ENCODE measurements at regions not wholly inside any gene's neighbourhood (a gene's known extent, or its start where the extent isn't known, plus 50 kb on each side); places are given as distances from the start of the nearest gene placed in this dataset.
"Not testable (repeated sequence)": the region's sequence is repeated elsewhere in the genome, so short reads cannot be mapped to it uniquely, and the experiment has no call there.

GRCh38 chr22:23454345-23454744 lies 125.7 kb downstream of the IGLL1 start:
- H3K4me1 Mint-ChIP-seq, result peaks cover 11% of the 10 kb centered on the region
- intact Hi-C loops (cut with micrococcal nuclease); H3K79me2 ChIP-seq (ENCODE audit: insufficient read depth, low read length); DNase-seq; H3K9me3 Mint-ChIP-seq; H3K36me3 ChIP-seq (replicated peaks in 1 of 2; ENCODE audit: control insufficient read depth in 1 of 2, insufficient read depth in 2 of 2, low read length in 2 of 2); H3K4me3 ChIP-seq (replicated peaks in 1 of 3; ENCODE audit: low read depth in 2 of 3, low read length in 3 of 3); H3K36me3 Mint-ChIP-seq; H3K4me2 ChIP-seq (replicated peaks; ENCODE audit: extremely low read depth, low read length, poor library complexity, severe bottlenecking); H3K4me3 Mint-ChIP-seq; H3K27ac ChIP-seq (ENCODE audit: low read depth in 1 of 2, low read length in 2 of 2); H3K9me3 ChIP-seq (replicated peaks in 1 of 2; ENCODE audit: control insufficient read depth in 1 of 2, insufficient read depth in 1 of 2, low read length in 2 of 2); H2AFZ ChIP-seq (ENCODE audit: insufficient read depth, low read depth, low read length, poor library complexity, severe bottlenecking); H3K4me1 ChIP-seq (ENCODE audit: control insufficient read depth in 1 of 2, insufficient read depth in 2 of 2, low read length in 2 of 2); H3K9ac ChIP-seq (ENCODE audit: insufficient read depth, low read length, poor library complexity, severe bottlenecking); H4K20me1 ChIP-seq (ENCODE audit: insufficient read depth, low read length); H3K27ac Mint-ChIP-seq: not testable (repeated sequence)
- peaks cover 0 to 12% of the 10 kb centered on the region in 2 donors for H3K27me3 ChIP-seq (ENCODE audit: control insufficient read depth in 2 of 2, insufficient read depth in 2 of 2, low read length in 2 of 2)
- peaks cover 15 to 26% (median 18%) of the 10 kb centered on the region in 3 donors for H3K27me3 Mint-ChIP-seq (ENCODE audit: low read depth in 3 of 3)
- WGBS (ENCODE audit: insufficient coverage), result 94% methylated on average over 6 of the region's 9 CpGs

- no peak for DNase-seq
- Histone ChIP-seq H3K4me1 (ENCODE audit: control insufficient read depth in 1 of 2, insufficient read depth in 2 of 2, low read length in 2 of 2) (peaks cover 4 to 9% of the 10 kb centered on the region in 2 donors), H3K9me3 (replicated peaks in 1 of 2; ENCODE audit: control insufficient read depth in 1 of 2, insufficient read depth in 1 of 2, low read length in 2 of 2) (peaks cover 0 to 8% of the 10 kb centered on the region in 2 donors), H3K9ac (ENCODE audit: insufficient read depth, low read length, poor library complexity, severe bottlenecking) (no peak overlapping the region), H3K27ac (ENCODE audit: low read depth in 1 of 2, low read length in 2 of 2) (no peak overlapping the region), H3K79me2 (ENCODE audit: insufficient read depth, low read length) (no peaks in the 10 kb centered on the region), H3K4me2 (replicated peaks; ENCODE audit: extremely low read depth, low read length, poor library complexity, severe bottlenecking) (no peak overlapping the region), H3K27me3 (ENCODE audit: control insufficient read depth in 2 of 2, insufficient read depth in 2 of 2, low read length in 2 of 2) (peaks cover 0 to 9% of the 10 kb centered on the region in 2 donors), H2AFZ (ENCODE audit: insufficient read depth, low read depth, low read length, poor library complexity, severe bottlenecking) (no peak overlapping the region), H3K4me3 (replicated peaks in 1 of 3; ENCODE audit: low read depth in 2 of 3, low read length in 3 of 3) (no peak overlapping the region), H3K36me3 (replicated peaks in 1 of 2; ENCODE audit: control insufficient read depth in 1 of 2, insufficient read depth in 2 of 2, low read length in 2 of 2) (no peaks in the 10 kb centered on the region), H4K20me1 (ENCODE audit: insufficient read depth, low read length) (no peaks in the 10 kb centered on the region)
- Mint-ChIP-seq H3K4me1 (peaks cover 11% of the 10 kb centered on the region), H3K27me3 (ENCODE audit: low read depth in 3 of 3) (peaks cover 12 to 24% (median 18%) of the 10 kb centered on the region in 3 donors), H3K9me3 (peaks cover 0 to 3% (median 2%) of the 10 kb centered on the region in 7 donors), H3K27ac (no peak overlapping the region), H3K36me3 (no peaks in the 10 kb centered on the region), H3K4me3 (no peak overlapping the region)
- TF ChIP-seq, protein P1, sequence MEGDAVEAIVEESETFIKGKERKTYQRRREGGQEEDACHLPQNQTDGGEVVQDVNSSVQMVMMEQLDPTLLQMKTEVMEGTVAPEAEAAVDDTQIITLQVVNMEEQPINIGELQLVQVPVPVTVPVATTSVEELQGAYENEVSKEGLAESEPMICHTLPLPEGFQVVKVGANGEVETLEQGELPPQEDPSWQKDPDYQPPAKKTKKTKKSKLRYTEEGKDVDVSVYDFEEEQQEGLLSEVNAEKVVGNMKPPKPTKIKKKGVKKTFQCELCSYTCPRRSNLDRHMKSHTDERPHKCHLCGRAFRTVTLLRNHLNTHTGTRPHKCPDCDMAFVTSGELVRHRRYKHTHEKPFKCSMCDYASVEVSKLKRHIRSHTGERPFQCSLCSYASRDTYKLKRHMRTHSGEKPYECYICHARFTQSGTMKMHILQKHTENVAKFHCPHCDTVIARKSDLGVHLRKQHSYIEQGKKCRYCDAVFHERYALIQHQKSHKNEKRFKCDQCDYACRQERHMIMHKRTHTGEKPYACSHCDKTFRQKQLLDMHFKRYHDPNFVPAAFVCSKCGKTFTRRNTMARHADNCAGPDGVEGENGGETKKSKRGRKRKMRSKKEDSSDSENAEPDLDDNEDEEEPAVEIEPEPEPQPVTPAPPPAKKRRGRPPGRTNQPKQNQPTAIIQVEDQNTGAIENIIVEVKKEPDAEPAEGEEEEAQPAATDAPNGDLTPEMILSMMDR (IDR thresholded peaks at IDR 0.05), result no peak
- WGBS (ENCODE audit: insufficient coverage), result 90% methylated on average over 4 of the region's 9 CpGs
- intact Hi-C loops (cut with micrococcal nuclease), result no loop called here
These were observed 126.8 kb downstream of the IGLL1 start for GRCh38 chr22:23453277-23453676.
